ENCODE measurements at regions not wholly inside any gene's neighbourhood (a gene's known extent, or its start where the extent isn't known, plus 50 kb on each side); places are given as distances from the start of the nearest gene placed in this dataset.

GRCh38 chr4:111821342-111821741 is 323.9 kb upstream of the FAM241A start:
- TF ChIP-seq HDGF (IDR thresholded peaks at IDR 0.05) (no peak), ZNF644 (tag; IDR thresholded peaks at IDR 0.05; ENCODE audit: low read depth) (no peak), YY1 (IDR thresholded peaks at IDR 0.05; ENCODE audit: borderline replicate concordance in 1 of 3, control insufficient read depth in 1 of 3, extremely low read depth in 1 of 3, insufficient read depth in 3 of 3, insufficient read length in 1 of 3, insufficient replicate concordance in 2 of 3, low read depth in 1 of 3, low read length in 2 of 3) (no peak), CTCF (IDR thresholded peaks at IDR 0.05 in 2 of 3, conservative IDR thresholded peaks at IDR 0.05 in 1 of 3; ENCODE audit: insufficient read depth in 2 of 3, low read depth in 1 of 3, low read length in 3 of 3) (no peak), RBBP5 (IDR thresholded peaks at IDR 0.05; ENCODE audit: borderline replicate concordance, insufficient read depth, low read length, poor library complexity, severe bottlenecking) (no peak), POLR2A (conservative IDR thresholded peaks at IDR 0.05) (no peak), SMAD4 (CRISPR knock-in tag; conservative IDR thresholded peaks at IDR 0.05) (no peak), RFX5 (IDR thresholded peaks at IDR 0.05; ENCODE audit: low read depth, low read length) (no peak)
